ENCODE measurements at regions not wholly inside any gene's neighbourhood (a gene's known extent, or its start where the extent isn't known, plus 50 kb on each side); places are given as distances from the start of the nearest gene placed in this dataset.

DNA sequence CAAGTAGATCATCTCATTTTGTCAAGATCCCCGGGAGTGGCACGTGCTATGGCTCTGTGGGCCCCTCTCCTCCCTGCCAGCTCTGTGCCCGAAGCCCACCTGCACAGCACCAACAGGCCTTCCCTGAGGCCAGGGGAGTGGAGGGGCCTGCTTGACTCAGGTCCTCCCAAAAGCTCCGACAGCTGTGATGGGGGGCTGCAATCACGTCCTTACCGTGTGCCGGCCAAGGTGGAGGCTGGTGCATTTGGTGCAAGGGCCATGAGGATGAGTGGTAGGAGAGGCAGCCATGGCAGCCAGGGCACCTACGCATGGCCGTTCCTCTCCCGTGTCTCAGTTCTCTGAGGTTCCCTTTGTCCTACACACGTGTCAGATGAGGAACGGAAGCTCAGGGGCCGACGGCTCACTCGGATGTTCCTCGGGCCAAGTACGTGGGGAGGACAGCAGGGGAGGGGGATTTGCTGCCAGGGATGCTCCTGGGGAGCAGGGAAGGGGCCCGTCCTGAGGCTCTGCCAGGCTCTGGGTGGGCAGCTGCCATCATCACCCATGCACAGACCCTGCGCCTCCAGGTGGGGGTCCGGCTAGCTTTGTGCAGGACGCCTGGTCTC lies 95.8 kb downstream of the HMX1 start:
- no peaks in the 10 kb centered on the region for H3K27me3 Mint-ChIP-seq (ENCODE audit: insufficient read depth, unreplicated experiment)

DNA sequence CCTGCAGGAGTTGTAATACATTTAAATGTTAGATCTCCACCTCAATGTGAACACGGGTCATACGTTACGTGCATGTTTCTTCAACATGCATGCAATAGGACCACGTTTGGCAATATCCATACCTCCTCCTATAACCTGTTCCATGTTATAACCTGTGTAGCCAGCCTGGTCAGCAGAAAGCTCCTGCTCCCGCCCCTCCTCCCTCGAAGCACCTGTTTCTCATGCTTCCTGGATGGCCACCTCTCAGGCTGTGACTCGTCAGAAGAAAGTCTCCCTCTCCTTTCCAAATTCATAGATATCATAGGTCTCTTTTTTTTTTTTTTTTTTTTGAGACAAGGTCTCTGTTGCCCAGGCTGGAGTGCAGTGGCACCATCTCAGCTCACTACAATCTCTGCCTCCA lies 96.5 kb downstream of the HMX1 start:
- TF ChIP-seq, protein P1, sequence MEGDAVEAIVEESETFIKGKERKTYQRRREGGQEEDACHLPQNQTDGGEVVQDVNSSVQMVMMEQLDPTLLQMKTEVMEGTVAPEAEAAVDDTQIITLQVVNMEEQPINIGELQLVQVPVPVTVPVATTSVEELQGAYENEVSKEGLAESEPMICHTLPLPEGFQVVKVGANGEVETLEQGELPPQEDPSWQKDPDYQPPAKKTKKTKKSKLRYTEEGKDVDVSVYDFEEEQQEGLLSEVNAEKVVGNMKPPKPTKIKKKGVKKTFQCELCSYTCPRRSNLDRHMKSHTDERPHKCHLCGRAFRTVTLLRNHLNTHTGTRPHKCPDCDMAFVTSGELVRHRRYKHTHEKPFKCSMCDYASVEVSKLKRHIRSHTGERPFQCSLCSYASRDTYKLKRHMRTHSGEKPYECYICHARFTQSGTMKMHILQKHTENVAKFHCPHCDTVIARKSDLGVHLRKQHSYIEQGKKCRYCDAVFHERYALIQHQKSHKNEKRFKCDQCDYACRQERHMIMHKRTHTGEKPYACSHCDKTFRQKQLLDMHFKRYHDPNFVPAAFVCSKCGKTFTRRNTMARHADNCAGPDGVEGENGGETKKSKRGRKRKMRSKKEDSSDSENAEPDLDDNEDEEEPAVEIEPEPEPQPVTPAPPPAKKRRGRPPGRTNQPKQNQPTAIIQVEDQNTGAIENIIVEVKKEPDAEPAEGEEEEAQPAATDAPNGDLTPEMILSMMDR (IDR thresholded peaks at IDR 0.05; ENCODE audit: unreplicated experiment) = no peak
- ChIA-PET POLR2A (no interaction called here), CTCF (interaction anchor here (0.6 to 1.0 kb wide), 4 partner anchors 87 to 794 kb away, joined by 3 read pairs; no protein-coding TSS in a partner anchor)
- intact Hi-C loops (cut with micrococcal nuclease) = no loop called here
- Mint-ChIP-seq H3K27me3 (ENCODE audit: insufficient read depth, unreplicated experiment) (no peaks in the 10 kb centered on the region), H3K4me1 (ENCODE audit: insufficient read depth, unreplicated experiment) (no peaks in the 10 kb centered on the region), H3K9me3 (ENCODE audit: unreplicated experiment) (no peaks in the 10 kb centered on the region), H3K4me3 (ENCODE audit: unreplicated experiment) (no peak overlapping the region), H3K36me3 (ENCODE audit: insufficient read depth, unreplicated experiment) (no peaks in the 10 kb centered on the region), H3K27ac (ENCODE audit: low read depth, unreplicated experiment) (no peak overlapping the region)
- DNase-seq (ENCODE audit: unreplicated experiment) = no peak
- BruUV-seq (replicated peaks) = no TSS peak

More for the DNA sequence above, 95.8 kb downstream of the HMX1 start:
- POLR2A ChIA-PET = no interaction called here
- BruUV-seq (replicated peaks) = no TSS peak
- Mint-ChIP-seq H3K4me3 (ENCODE audit: unreplicated experiment) (no peak overlapping the region), H3K27ac (ENCODE audit: low read depth, unreplicated experiment) (no peak overlapping the region), H3K4me1 (ENCODE audit: insufficient read depth, unreplicated experiment) (no peaks in the 10 kb centered on the region), H3K36me3 (ENCODE audit: insufficient read depth, unreplicated experiment) (no peaks in the 10 kb centered on the region), H3K9me3 (ENCODE audit: unreplicated experiment) (no peaks in the 10 kb centered on the region)
- TF ChIP-seq, protein P1 (IDR thresholded peaks at IDR 0.05; ENCODE audit: unreplicated experiment) = no peak
- CTCF ChIA-PET = interaction anchor here (0.6 to 1.0 kb wide), 2 partner anchors 110 to 296 kb away, joined by 3 read pairs; no protein-coding TSS in a partner anchor
- intact Hi-C loops (cut with micrococcal nuclease) = no loop called here
- DNase-seq (ENCODE audit: unreplicated experiment) = no peak

DNA sequence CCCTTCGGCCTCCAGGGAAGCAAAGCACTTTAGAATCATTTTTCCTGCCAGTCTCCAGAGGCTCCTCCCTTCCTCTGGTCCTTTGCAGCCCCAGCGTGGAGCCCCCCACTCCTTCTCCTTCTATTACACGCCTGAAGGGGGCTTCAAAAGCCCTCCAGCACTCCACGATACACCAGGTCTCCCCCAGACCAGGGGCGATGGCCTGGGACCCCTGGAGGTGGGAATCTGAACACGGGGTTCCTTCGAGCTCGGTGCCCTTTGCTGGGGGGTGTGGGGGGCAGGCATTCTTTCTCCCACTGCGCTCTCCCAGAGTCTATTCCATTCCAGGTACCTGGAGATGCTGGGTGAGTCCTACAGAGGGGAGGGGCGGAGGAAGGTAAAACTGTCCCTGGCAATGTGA lies 97.6 kb downstream of the HMX1 start:
- no peaks in the 10 kb centered on the region for H3K36me3 Mint-ChIP-seq (ENCODE audit: insufficient read depth, unreplicated experiment)
- H3K9me3 Mint-ChIP-seq (ENCODE audit: unreplicated experiment) = peaks cover 2% of the 10 kb centered on the region
- ChIA-PET POLR2A (no interaction called here), CTCF (no interaction called here)
- no TSS peak for BruUV-seq (replicated peaks)
- no peak overlapping the region for H3K27ac Mint-ChIP-seq (ENCODE audit: low read depth, unreplicated experiment)
- no peaks in the 10 kb centered on the region for H3K27me3 Mint-ChIP-seq (ENCODE audit: insufficient read depth, unreplicated experiment)
- intact Hi-C loops (cut with micrococcal nuclease) = no loop called here
- no peak for DNase-seq (ENCODE audit: unreplicated experiment)
- TF ChIP-seq, protein P1 (IDR thresholded peaks at IDR 0.05; ENCODE audit: unreplicated experiment) = no peak
- no peak overlapping the region for H3K4me3 Mint-ChIP-seq (ENCODE audit: unreplicated experiment)
- no peaks in the 10 kb centered on the region for H3K4me1 Mint-ChIP-seq (ENCODE audit: insufficient read depth, unreplicated experiment)

DNA sequence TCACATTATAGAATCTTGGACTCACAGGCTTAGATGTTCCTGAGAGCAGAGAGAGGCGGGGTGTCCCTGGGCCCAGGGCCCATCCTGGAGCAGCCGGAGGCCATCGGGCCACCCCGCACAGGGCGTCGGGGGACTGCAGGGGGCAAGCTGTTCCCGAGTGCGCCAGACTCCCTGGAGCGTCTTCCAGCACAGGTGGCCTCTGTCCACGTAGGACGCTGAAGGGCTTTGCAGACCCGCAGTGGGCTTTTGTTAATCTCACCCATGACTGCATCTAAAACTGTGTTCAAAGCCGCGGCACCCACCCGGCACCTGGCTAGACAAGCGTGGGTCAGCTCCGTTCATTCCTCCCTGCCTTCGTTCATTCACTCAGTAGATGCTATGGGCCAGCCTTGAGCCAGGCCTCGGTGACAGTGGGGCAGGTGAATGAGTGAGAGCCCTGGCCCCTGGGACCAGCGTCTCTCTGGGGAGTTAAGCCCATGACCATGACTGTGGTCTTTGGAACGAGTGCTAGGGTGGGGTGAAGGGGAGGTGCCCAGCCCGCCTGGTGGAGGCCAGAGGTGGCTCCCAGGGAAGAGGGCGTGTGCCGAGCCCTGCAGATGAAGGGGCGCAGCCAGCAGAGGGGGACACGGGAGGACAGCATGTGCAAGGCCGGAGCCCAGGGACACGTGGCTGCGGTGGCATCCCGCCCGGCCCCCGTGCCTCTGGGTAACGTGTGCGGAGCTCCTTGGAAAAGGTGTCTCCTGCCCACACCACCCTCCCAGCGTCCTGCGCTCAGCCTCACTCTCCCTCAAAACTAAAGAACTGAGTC lies 98.3 kb downstream of the HMX1 start:
- H3K27ac Mint-ChIP-seq (ENCODE audit: low read depth, unreplicated experiment) = no peak overlapping the region

More for the DNA sequence above, 98.3 kb downstream of the HMX1 start:
- intact Hi-C loops (cut with micrococcal nuclease) = no loop called here
- peaks cover 7% of the 10 kb centered on the region for H3K9me3 Mint-ChIP-seq (ENCODE audit: unreplicated experiment)
- TF ChIP-seq, protein P1 (IDR thresholded peaks at IDR 0.05; ENCODE audit: unreplicated experiment) = no peak
- H3K4me1 Mint-ChIP-seq (ENCODE audit: insufficient read depth, unreplicated experiment) = no peaks in the 10 kb centered on the region
- POLR2A ChIA-PET = no interaction called here
- no TSS peak for BruUV-seq (replicated peaks)
- no peak for DNase-seq (ENCODE audit: unreplicated experiment)
- CTCF ChIA-PET = interaction anchor here (0.6 kb wide), 1 partner anchor 90 kb away, joined by 3 read pairs; no protein-coding TSS in a partner anchor
- H3K27me3 Mint-ChIP-seq (ENCODE audit: insufficient read depth, unreplicated experiment) = no peaks in the 10 kb centered on the region
- H3K36me3 Mint-ChIP-seq (ENCODE audit: insufficient read depth, unreplicated experiment) = no peaks in the 10 kb centered on the region
- H3K4me3 Mint-ChIP-seq (ENCODE audit: unreplicated experiment) = no peak overlapping the region

Data from MCF 10A (cell line).